Stimulated activated CD8-positive, alpha-beta memory T cell treated with anti-CD3 and anti-CD28 coated beads, Interleukin-4, amount 100 ng/mL, for 1 hour (primary cell): ENCODE measurements at regions not wholly inside any gene's neighbourhood (a gene's known extent, or its start where the extent isn't known, plus 50 kb on each side); places are given as distances from the start of the nearest gene placed in this dataset.
"Not testable (repeated sequence)": the region's sequence is repeated elsewhere in the genome, so short reads cannot be mapped to it uniquely, and the experiment has no call there.

Source experiments
- DNase-seq, 2 donors: peaks; one replicate each; pipeline ENCODE4 v3.0.0-alpha.2; 2020; ENCODE audit warnings: low read depth in 2 of 2, low spot score in 1 of 2

DNA sequence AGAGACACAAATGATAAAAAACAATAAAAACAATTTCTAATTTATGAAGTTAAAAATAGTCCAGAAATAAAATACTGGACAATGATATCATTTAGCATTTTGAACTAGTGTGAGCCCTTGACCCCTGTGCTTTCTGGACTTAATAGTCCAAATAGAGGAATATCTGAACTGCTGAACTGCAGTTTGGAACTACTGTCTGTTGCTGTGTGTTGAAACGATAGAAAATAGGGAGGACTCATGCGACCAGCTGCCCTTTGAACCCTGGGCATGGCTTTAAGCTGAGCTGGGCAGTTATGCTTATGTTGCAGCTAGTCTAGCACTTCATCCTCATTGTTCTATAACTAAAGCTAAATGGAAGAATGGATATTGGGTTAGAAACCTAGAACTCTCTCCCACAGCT is 99.5 kb downstream of the FMR1NB start:
- no peak for DNase-seq

DNA sequence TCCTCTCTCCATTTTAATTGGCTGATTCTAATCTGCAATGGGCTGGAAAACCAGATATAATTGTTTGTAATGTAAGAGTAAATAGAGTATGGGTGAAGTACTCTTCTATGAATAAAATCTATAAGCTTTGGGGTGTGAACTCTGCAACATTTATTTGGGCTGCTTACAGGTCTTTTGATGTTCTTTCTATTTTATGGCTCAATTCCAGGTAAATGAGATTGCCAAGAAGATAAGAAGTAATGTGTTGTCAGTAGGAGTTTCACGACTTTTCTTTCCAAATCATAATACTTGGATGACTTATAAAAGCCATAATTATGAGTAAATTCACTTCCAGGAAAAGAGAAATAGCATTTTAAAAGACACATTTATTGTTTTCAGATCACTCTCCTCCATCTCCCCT is 103.5 kb downstream of the FMR1NB start:
- DNase-seq, result no peak

DNA sequence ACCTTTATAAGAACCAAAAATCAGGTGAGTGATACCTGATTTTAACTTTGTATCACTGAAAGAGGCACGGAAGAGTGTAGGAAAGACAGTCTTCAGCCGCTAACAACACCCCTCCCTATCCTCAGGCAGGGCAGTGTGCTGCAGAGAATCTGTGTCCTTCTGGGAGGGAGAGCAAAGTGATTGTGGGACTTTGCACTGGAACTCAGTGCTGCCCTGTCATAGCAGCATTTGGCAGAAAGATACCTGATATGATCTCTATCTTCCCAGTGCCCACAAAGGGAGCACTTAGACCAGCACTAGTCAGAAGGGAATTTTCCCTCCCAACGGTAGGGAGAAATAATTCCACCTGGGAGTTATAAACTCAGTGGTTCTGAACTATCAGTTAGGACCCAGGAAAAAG is 139.0 kb downstream of the FMR1NB start:
- DNase-seq, result no peak

DNA sequence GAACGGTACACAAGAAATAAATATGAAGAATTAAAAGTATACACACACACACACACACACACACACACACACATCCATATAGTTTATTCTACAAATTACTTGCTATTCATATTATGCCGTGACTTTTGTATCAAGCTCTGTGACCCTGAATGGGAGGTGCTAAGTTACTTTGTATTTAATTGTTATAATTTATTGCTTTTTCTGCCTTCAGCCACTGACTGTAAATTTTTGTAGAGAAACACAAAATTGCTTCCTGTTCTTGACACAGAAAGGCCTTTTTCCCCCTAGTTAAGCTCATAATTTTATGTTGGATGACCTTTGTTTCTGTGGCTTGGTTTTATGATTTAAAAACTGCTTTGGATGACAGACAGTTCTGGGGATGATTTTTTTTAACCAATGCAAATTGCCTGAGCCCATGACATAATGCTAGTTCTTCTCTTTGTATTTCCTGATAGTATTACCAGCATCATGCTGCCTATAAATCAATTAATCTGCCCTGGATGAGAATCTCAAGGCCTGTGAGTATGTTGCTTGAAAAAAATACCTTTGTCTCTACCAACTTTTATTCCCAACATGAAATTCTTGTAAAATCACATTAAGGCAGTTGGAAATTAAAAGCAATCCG is 140.0 kb downstream of the FMR1NB start:
- DNase-seq, result no peak

DNA sequence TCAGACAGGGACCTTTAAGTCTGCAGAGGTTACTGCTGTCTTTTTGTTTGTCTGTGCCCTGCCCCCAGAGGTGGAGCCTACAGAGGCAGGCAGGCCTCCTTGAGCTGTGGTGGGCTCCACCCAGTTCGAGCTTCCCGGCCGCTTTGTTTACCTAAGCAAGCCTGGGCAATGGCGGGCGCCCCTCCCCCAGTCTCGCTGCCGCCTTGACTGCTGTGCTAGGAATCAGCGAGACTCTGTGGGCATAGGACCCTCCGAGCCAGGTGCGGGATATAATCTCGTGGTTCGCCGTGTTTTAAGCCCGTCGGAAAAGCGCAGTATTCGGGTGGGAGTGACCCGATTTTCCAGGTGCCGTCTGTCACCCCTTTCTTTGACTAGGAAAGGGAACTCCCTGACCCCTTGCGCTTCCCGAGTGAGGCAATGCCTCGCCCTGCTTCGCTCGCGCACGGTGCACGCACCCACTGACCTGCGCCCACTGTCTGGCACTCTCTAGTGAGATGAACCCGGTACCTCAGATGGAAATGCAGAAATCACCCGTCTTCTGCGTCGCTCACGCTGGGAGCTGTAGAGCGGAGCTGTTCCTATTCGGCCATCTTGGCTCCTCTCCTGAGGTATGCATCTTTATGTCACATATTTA is 147.9 kb downstream of the FMR1NB start:
- DNase-seq, result not testable (repeated sequence)

DNA sequence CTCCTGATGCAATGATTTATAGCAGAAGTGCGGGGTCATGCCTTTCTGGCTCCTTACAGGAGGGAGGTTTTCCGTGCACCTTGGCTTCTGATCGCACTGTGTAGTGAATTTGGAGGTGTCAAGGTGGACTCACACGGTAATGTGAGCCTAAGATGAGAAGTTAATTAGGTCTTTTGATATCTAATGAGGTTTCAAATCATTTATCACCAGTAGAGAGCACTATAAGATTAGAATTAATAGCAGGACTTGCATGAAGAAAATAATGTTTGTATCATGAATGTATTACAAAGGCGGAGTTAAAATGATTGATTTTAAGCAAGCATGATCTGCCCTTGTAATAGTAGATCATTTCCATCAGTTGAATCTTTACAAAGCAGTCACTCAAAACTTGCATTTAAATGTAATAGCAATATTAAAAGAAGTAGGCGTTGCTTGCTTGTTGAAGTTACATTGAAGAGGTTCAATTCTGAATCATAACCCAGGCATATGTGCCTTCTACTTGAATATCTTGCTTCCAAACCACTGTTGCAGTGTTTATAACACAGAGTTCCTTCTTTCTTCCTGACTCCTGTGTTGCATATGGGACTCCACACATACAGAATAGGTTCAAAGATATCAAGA is 152.1 kb downstream of the FMR1NB start:
- no peak for DNase-seq

DNA sequence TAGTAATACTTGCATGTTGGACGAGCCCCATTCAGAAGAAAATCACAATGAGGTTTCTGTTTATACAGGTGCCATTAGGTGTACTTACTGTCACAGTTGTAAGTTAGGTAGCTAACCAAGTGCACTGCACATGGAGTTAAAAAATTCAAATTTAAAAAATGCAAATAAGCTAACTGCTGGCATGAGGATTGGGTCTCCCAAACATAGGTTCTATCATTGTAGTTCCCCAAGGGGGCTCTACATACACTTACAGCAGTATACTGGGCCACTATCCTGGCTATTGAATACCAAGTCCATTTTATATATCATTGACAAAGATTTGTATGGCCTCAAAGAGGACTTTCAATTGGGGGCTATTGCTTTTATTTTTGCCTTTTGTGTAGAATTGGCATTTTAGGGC is 153.4 kb downstream of the FMR1NB start:
- no peak for DNase-seq

DNA sequence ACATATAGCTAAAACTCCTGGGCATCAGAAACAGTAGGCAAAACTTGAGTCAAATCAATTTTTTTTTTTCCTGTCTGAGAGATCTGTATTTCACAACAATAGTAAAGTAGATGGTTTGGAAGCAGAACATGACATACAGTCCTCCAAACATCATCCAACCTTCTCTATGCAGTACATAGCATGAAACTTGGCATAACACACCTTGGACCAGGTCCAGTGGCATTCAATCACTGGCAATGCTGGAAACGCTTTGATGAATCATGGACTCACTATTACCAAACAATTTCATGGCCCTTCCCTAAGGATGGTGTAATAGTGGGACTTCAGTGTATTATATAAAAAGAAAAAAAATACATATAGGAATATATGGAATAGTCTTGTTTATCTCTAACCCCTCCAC is 154.6 kb downstream of the FMR1NB start:
- DNase-seq, result no peak

DNA sequence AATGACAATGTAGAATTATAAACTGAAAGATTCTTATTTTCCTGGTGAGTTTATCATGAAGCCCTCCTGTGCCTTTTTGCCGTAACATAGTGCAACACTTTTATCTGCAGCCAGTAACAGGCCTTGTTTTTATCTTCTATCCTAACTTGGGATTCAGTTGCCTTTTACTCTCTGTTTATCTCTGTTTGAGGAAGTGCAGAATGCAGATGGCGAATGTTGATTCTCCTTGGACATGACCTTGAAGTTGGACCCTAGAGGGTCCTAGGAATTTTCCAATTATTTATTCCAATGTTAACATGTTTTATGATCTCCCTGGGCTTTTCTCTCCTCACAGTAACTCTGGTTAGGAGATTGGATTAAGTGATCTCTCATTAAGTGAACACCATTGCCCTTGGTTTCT is 165.0 kb downstream of the FMR1NB start:
- no peak for DNase-seq

DNA sequence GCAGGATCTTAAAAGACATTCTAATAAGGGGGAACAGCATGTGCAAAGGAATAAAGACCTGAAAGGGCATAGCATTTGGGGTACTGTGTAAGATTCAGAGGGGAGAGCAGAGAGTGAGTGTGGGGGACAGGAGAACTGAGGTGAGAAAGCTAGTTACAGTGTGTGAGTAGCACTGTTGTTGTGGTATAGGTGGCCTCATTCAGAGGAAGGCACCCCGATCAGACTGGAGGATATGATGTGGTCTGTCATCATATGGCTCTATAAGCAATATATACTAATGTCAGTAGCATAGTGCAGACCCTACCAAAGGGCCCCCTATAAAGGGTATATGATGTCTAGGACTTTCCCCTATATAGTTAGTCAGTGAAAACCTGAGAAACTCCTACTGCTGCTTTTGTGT is 175.8 kb downstream of the FMR1NB start:
- no peak for DNase-seq

DNA sequence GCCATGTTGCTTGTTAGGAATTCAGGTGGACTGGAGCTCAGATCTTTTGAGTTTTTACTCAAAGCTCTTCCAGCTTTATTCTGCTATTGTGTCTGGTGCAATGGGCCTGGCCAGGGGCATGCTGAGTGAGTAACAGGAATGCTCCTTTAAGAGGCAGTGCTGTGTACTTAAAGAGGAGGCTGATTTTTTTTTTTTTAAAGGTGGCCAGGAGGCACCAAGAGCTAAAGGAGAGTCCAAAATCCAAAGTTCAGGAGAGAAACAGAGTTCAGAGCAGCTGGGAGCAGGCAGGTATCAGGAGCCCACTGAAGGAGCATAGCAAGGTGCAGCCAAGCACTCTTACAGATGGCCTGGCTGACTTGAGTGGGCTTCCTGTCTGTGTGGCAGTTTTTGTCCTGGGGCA is 178.7 kb downstream of the FMR1NB start:
- no peak for DNase-seq

DNA sequence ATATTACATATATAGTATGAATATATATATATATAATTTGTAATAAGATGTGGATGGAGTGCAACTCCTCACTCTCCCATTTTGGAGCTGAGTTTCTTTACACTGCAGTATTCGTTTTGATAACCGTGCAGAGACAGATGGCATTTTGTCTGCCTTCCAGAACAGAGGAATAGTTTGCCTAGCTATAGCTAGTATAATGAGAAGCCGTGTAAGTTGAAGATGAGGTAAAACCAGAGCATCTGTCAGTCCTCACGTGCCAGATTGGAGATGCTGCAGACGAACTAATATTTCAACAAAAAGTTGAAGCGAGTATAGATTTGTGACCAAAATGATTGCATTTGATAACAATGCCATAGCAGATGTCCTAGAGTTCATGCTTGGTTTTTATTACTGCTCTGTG is 180.6 kb downstream of the FMR1NB start:
- no peak for DNase-seq

DNA sequence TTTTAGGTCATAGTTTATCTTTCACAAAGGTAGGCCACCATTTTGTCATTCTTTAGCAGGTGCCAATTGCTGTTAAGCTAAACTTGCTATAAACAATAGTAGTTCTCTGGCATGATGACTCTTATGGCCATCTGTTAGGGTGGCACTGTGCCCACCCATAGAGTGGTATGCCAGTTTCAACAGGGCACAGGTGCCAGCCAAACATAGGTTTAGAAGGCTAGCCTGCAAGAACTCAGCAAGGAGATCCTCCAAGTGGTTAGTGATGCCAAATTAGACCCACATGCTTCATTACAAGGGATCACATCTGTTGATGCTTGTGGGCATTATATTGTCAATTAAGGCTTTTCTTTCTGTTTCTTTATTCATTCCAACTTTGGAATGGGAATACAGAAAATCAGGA is 204.5 kb downstream of the FMR1NB start:
- no peak for DNase-seq

DNA sequence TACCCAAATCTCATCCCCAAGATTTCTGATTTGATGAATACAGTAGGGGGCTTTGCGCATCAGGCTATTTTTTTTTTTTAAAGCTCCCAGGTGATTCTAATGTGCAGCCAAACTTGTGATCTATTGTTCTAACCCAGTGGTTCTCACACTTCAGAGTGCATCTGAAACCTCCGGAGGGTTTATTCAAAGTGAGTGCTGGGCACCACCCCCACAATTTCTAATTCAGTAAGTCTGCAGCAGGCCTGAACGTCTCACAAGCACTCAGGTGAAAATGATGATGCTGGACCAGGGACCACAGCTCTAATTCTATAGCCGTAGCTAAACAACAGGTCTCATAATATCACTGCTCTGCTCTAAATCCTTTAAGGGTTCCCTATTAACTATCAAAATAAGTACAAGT is 211.4 kb downstream of the FMR1NB start:
- DNase-seq, result no peak

DNA sequence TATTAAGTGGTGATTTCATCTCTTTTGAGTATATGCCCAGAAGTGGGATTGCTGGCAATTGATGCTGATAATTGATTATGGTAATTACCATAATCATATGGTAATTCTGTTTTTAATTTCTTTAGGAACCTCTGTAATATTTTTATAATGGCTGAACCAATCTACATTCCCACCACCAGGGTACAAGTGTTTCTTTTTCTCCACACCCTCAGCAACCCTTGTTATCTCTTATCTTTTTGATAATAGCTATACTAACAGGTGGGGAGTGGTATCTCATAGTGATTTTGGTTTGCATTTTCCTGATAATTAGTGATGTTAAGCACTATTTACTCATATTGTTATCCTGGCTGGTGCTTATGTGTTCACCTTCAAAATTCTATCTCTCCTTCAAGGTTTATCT is 212.6 kb downstream of the FMR1NB start:
- no peak for DNase-seq

DNA sequence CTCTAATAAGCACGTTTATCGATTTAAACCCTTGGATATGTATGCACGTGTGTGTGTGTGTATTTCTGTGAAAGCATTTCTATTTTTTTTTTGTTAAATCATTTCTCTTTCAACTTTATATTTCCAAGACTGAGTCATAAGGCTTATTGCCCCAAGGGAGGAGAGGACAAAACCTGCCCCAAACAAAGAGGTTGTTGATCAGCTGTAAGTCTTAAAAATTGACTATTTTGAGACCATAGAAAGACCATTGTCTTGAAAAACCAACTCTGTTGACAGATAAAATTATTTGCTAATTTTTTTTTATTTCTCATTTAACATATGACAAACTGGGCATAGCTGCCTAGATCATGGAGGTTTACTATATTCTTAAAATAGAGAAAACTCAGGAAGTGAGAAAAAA is 222.4 kb downstream of the FMR1NB start:
- DNase-seq, result no peak

DNA sequence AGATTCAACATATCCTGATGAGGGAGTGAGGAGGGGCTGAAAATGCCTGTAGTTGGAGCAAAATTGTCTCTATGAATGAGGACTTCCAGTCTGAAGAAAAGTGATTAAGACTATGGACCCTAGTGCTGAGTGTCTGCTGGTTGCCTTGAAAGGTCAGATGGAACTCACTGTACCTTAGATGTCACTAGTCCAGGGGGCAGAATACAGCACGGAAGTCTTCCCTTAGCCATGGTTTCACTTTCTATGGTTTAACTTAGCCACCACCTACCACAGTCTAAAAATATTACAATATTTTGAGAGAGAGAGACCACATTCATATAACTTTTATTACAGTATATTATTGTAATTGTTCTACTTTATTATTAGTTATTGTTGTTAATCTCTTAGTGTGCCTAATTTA is 223.1 kb downstream of the FMR1NB start:
- DNase-seq, result no peak

DNA sequence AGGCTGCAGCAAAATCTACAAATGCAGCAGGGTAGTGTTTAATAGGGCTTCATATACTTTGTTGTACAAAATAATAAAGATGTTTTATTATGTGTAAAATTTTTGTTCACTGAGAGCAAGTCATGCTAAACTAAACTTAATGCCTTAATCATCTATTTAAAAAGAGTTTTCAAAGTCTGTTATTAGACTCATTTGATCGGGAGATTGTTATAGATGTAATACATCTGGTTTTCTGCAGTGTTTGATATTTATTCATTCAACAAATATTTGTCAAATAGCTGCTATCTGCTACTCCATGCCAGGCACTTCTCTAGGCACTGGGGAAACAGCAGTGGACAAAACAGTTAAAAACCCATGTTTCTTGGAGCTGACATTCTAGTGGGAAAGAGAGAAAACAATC is 233.6 kb downstream of the FMR1NB start:
- no peak for DNase-seq

DNA sequence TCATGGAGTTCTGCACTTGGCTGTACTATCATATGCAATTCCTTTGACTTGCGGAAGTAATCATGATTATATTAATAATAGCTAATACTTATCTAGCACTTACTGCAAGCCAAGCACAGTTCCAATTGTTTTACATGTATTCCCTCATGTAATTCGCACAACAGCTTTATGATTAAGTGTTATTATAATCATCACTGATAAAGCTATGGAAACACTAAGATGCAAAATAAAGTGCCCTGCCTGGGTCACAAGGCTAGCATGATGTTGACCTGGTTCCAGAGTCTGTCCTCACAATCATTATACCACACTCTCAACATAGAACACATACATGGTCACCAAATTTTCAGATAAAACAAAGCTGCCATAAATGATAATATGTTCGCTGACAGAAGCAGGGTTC is 234.6 kb downstream of the FMR1NB start:
- DNase-seq, result no peak

DNA sequence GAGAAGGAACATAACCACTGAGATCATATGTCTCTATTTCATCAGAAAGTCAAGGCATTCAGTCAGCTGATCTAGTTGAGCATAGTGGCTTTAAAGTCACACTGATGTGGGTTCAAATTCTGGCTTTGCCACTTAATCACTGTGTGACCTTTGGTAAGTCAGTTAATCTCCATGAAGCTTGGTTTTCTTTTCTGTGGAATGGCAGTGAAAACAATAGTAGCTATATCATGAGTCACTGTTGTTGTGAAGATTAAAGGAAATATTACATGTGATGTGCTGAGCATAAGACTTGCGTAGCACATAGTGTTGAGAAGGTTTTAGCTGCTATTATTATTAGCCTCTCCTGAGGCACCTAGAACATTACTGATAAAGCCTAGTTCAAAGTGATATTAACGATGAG is 242.2 kb downstream of the FMR1NB start:
- no peak for DNase-seq

DNA sequence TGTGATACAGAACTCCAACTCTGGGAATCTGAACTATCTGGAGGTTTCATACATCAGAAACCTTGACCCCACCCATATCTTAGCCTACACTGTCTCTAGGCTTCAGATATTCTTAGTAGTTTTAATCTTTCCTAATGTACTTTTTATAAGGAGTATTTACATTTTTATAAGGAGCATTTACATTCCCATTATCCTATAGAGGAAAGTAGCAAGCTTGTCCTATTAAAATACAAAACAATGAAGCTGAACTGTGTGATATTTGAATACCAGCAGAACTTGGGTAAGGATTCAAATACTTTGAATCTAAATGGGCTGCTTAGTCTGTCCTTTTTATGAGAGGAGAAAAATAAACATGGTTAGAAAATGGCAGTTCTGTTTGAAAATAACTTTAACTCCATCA is 247.4 kb downstream of the FMR1NB start:
- no peak for DNase-seq

DNA sequence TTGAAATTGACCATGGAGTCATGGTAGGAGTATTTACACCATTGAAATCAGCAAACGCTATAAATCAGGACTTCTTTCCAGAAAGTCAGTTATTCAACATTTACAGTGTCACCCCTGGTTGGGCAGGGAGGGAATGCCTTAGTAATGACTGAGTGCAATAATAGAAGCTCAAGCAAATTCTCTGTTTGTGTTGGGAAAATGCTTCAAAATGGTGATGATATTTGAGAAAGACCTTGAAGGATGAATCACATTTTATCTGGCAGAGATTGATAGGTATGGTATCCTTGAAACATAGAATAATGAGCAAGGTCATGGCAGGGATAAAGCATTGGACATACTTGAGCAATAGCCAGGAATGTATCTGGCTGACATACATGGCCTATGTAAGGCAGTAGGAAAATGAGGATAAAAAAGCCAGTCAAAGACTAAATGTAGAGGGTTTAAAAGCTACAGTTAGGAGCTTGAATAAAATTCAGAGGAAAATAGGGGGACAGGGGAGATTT is 248.7 kb downstream of the FMR1NB start:
- no peak for DNase-seq

DNA sequence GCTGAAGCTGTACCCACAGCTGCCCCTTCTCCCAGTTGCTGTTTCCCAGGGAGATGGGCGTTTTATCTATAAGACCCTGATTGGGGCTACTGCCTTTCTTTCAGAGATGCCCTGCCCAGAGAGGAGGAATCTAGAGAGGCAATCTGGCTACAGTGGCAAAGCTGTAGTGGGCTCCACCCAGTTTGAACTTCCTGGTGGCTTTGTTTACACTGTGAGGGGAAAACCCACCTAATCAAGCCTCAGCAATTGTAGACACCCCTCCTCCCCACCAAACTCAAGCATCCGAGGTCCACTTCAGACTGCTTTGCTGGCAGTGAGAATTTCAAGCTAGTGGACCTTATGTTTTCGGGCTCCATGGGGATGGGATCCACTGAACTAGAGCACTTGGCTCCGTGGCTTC is 240.4 kb upstream of the AFF2 start:
- no peak for DNase-seq
